DOHH2 (cell line): ENCODE measurements at regions not wholly inside any gene's neighbourhood (a gene's known extent, or its start where the extent isn't known, plus 50 kb on each side); places are given as distances from the start of the nearest gene placed in this dataset.

Experiments
- H3F3A ChIP-seq: fragments of 200-600 bp; sonication (generic), shearing (Covaris generic); 2 replicates; pipeline ENCODE4 v1.6.0; 2016; ENCODE audit warnings: antibody characterized with exemption, mild to moderate bottlenecking; ENCODE audit not compliant: control insufficient read depth, insufficient read depth
- H3K27ac ChIP-seq: fragments of 200-600 bp; sonication (generic); 2 replicates; pipeline ENCODE4 v1.5.1; 2014; ENCODE audit warnings: low read depth, mild to moderate bottlenecking, low read length, moderate library complexity
- H3K27me3 ChIP-seq: fragments of 200-600 bp; sonication (generic); 2 replicates; pipeline ENCODE4 v1.6.1; 2014; ENCODE audit warnings: mild to moderate bottlenecking, low read length, mixed read lengths; ENCODE audit not compliant: control insufficient read depth
- H3K36me3 ChIP-seq: fragments of 200-600 bp; sonication (generic); 2 replicates; pipeline ENCODE4 v1.6.1; 2014; ENCODE audit warnings: mild to moderate bottlenecking, low read length, moderate library complexity, mixed read lengths; ENCODE audit not compliant: control insufficient read depth
- H3K4me1 ChIP-seq: fragments of 200-600 bp; sonication (generic); 2 replicates; pipeline ENCODE4 v1.6.1; 2014; ENCODE audit warnings: mild to moderate bottlenecking, low read length, mixed read lengths; ENCODE audit not compliant: control insufficient read depth
- H3K4me2 ChIP-seq: fragments of 200-600 bp; sonication (generic); 2 replicates; pipeline ENCODE4 v1.6.0; 2014; ENCODE audit warnings: mild to moderate bottlenecking, low read length, moderate library complexity
- H3K4me3 ChIP-seq: fragments of 200-600 bp; sonication (generic); 2 replicates; pipeline ENCODE4 v1.5.1; 2014; ENCODE audit warnings: mild to moderate bottlenecking, low read length, mixed read lengths
- H3K79me2 ChIP-seq: fragments of 200-600 bp; sonication (generic); 2 replicates; pipeline ENCODE4 v1.6.1; 2014; ENCODE audit warnings: mild to moderate bottlenecking, low read length, mixed read lengths; ENCODE audit not compliant: control insufficient read depth
- H3K9me2 ChIP-seq: fragments of 200-600 bp; sonication (generic); replicated peaks from 2 replicates; pipeline ENCODE4 v1.6.1; 2014; ENCODE audit warnings: mild to moderate bottlenecking, low read length, mixed read lengths; ENCODE audit not compliant: control insufficient read depth
- H3K9me3 ChIP-seq: fragments of 200-600 bp; sonication (generic); 2 replicates; pipeline ENCODE4 v1.6.1; 2014; ENCODE audit warnings: antibody characterized with exemption, low read length, mixed read lengths; ENCODE audit not compliant: control insufficient read depth, insufficient read depth
- H4K20me1 ChIP-seq: fragments of 200-600 bp; sonication (generic); 2 replicates; pipeline ENCODE4 v1.6.0; 2014; ENCODE audit warnings: low read depth, mild to moderate bottlenecking, antibody characterized with exemption, low read length, moderate library complexity; ENCODE audit not compliant: control insufficient read depth, insufficient read depth
- EZH2phosphoT487 ChIP-seq: fragments of 200-600 bp; sonication (generic); IDR thresholded peaks from 2 replicates; pipeline ENCODE4 v1.6.1; 2017; ENCODE audit warnings: borderline replicate concordance, mild to moderate bottlenecking, antibody characterized with exemption, low read length, moderate library complexity, mixed read lengths
- TF ChIP-seq, protein P1 (sequence below): fragments of 200-600 bp; sonication (generic); IDR thresholded peaks from one replicate; pipeline ENCODE4 v1.5.1; 2014; ENCODE audit warnings: antibody characterized with exemption, mild to moderate bottlenecking, low read depth, low read length; ENCODE audit not compliant: poor library complexity, severe bottlenecking

DNA sequence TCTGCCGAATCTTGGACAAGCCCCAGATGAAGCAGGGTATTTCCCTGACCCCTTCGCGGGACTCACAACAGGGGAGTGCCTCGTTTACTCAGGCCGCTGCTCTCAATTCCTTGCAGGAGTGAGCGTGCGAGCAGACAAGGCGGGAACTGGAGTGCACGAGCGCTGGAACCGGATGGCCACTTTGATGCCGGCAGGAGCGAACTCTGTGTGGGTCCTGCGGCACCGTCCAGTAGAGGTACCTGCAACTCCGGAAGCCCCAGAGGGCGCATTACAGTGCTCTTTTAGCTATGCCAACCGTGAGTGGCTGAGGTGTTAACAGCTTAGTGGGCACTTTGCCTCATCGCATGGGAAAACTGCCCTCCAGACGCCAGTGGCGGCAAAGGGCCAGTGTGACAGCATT, 182.3 kb upstream of the ANO3 start:
- Histone ChIP-seq H3K4me1 (0 out of 2 replicates have a peak, but pooled peaks cover under 1% of the 10 kb centered on the region), H4K20me1 (no peaks in the 10 kb centered on the region), H3K36me3 (no peaks in the 10 kb centered on the region), H3K27ac (no peak overlapping the region), H3K79me2 (no peaks in the 10 kb centered on the region), H3K9me3 (no peaks in the 10 kb centered on the region), H3K4me2 (no peak overlapping the region), H3K4me3 (no peak overlapping the region), H3F3A (no peaks in the 10 kb centered on the region), H3K27me3 (no peaks in the 10 kb centered on the region), H3K9me2 (no peaks in the 10 kb centered on the region)
- TF ChIP-seq, protein P1, sequence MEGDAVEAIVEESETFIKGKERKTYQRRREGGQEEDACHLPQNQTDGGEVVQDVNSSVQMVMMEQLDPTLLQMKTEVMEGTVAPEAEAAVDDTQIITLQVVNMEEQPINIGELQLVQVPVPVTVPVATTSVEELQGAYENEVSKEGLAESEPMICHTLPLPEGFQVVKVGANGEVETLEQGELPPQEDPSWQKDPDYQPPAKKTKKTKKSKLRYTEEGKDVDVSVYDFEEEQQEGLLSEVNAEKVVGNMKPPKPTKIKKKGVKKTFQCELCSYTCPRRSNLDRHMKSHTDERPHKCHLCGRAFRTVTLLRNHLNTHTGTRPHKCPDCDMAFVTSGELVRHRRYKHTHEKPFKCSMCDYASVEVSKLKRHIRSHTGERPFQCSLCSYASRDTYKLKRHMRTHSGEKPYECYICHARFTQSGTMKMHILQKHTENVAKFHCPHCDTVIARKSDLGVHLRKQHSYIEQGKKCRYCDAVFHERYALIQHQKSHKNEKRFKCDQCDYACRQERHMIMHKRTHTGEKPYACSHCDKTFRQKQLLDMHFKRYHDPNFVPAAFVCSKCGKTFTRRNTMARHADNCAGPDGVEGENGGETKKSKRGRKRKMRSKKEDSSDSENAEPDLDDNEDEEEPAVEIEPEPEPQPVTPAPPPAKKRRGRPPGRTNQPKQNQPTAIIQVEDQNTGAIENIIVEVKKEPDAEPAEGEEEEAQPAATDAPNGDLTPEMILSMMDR: no peak
- TF ChIP-seq EZH2phosphoT487: no peak

DNA sequence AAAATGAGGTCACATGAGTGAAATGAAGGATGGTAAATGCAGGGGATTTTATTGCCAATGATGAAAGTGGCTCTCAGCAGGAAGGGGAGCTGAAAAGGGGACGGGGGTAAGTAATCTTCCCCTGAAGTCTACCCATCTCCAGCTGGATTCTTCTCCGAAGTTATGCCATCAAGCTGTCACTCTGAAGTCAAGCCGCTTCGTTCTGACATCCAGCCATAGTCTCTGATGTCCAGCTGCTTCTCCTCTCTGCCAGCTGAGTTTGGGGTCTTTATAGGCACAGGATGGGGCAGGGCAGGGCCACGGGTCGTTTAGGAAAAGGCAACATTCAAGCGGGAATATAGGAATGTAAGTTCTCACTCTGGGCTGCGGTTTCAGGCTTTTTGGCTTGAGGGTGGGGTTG, 181.9 kb upstream of the ANO3 start:
- Histone ChIP-seq H3K4me3 (no peak overlapping the region), H3K27ac (no peak overlapping the region), H3K4me2 (no peak overlapping the region), H3K9me3 (no peaks in the 10 kb centered on the region), H3K79me2 (no peaks in the 10 kb centered on the region), H3K9me2 (no peaks in the 10 kb centered on the region), H3K27me3 (no peaks in the 10 kb centered on the region), H4K20me1 (no peaks in the 10 kb centered on the region), H3K36me3 (no peaks in the 10 kb centered on the region), H3K4me1 (0 out of 2 replicates have a peak, but pooled peaks cover 3% of the 10 kb centered on the region), H3F3A (no peaks in the 10 kb centered on the region)
- TF ChIP-seq EZH2phosphoT487: no peak
- TF ChIP-seq, protein P1: no peak

DNA sequence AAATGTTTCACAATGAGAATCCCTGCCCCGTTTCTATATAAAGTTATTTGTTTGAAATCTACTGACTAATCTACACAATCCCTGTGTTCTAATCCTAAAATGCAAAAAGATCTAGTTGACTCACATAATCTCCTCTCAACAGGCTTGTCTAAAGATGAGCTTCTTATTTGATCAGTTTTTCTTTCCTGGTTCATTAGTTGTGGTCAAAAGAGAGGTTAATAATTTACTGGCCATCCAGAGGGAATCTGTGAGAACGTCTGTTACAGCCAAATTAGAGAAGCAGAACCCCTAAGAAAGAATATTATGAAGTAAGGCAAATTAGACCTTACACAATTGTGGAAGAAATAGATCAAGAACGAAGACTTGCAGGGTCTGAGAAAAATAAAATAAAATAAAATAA, 173.7 kb upstream of the ANO3 start:
- Histone ChIP-seq H3F3A (no peaks in the 10 kb centered on the region), H3K79me2 (no peaks in the 10 kb centered on the region), H3K27ac (no peak overlapping the region)

More for the DNA sequence above, 173.7 kb upstream of the ANO3 start:
- H3K4me2 ChIP-seq: no peak overlapping the region
- H3K36me3 ChIP-seq: no peaks in the 10 kb centered on the region
- no peaks in the 10 kb centered on the region for H3K9me2 ChIP-seq
- no peak overlapping the region for H3K4me3 ChIP-seq
- no peaks in the 10 kb centered on the region for H4K20me1 ChIP-seq
- TF ChIP-seq, protein P1: no peak
- no peak for TF ChIP-seq EZH2phosphoT487
- 0 out of 2 replicates have a peak, but pooled peaks cover 3% of the 10 kb centered on the region for H3K4me1 ChIP-seq
- no peaks in the 10 kb centered on the region for H3K9me3 ChIP-seq
- H3K27me3 ChIP-seq: no peaks in the 10 kb centered on the region
